H1 (cell line): ENCODE measurements at regions not wholly inside any gene's neighbourhood (a gene's known extent, or its start where the extent isn't known, plus 50 kb on each side); places are given as distances from the start of the nearest gene placed in this dataset.

Experiments
- CTCF ChIA-PET: fragments of 300-600 bp; sonication (Branson Sonifier 250); formaldehyde crosslinking; loops from one replicate; lab custom pipeline; 2021; ENCODE audit not compliant: partially characterized antibody; lab: Charles Lee
- POLR2A ChIA-PET: fragments of 300-600 bp; sonication (Branson Sonifier 250); formaldehyde crosslinking; loops from one replicate; lab custom pipeline; 2021; ENCODE audit warnings: inconsistent platforms; ENCODE audit not compliant: partially characterized antibody; lab: Charles Lee
- DNase-seq, 2 experiments: peaks; one replicate each; pipeline versions ENCODE4 v3.0.0 to v3.0.0-alpha.2; 2010 to 2022; ENCODE audit warnings: low spot score in 2 of 2, low read depth in 1 of 2, mixed read lengths in 1 of 2
- FAIRE-seq: peaks from 2 replicates; lab custom pipeline; 2011; peaks lifted over from hg19 to GRCh38; lab: Jason Lieb, UNC
- H2AFZ ChIP-seq: 2 replicates; pipeline ENCODE4 v1.8.1; 2012; ENCODE audit warnings: low read length, inconsistent platforms
- H2AK5ac ChIP-seq: 2 replicates; pipeline ENCODE4 v1.6.1; 2013; ENCODE audit warnings: low read depth, low read length
- H2BK120ac ChIP-seq: replicated peaks from 2 replicates; pipeline ENCODE3; 2013; ENCODE audit warnings: low read depth, low read length, inconsistent platforms
- H2BK12ac ChIP-seq: 2 replicates; pipeline ENCODE4 v1.6.1; 2013; ENCODE audit warnings: low read depth, low read length
- H2BK15ac ChIP-seq: 2 replicates; pipeline ENCODE4 v1.6.1; 2013; ENCODE audit warnings: low read length
- H2BK20ac ChIP-seq: 2 replicates; pipeline ENCODE4 v1.6.1; 2013; ENCODE audit warnings: low read length
- H2BK5ac ChIP-seq: 2 replicates; pipeline ENCODE4 v1.6.1; 2013; ENCODE audit warnings: low read depth, low read length
- H3K14ac ChIP-seq: 2 replicates; pipeline ENCODE4 v1.6.1; 2013; ENCODE audit warnings: inconsistent platforms; ENCODE audit not compliant: insufficient read length
- H3K18ac ChIP-seq: 2 replicates; pipeline ENCODE4 v1.6.1; 2013; ENCODE audit warnings: low read length; ENCODE audit errors: extremely low read depth
- H3K23ac ChIP-seq: 2 replicates; pipeline ENCODE4 v1.6.1; 2013; ENCODE audit warnings: inconsistent platforms; ENCODE audit not compliant: insufficient read length
- H3K23me2 ChIP-seq: 2 replicates; pipeline ENCODE4 v1.6.1; 2013; ENCODE audit warnings: low read depth, low read length
- H3K27ac ChIP-seq: 2 replicates; pipeline ENCODE4 v1.6.1; 2011; ENCODE audit warnings: low read depth, low read length, inconsistent platforms
- H3K27me3 ChIP-seq, 4 experiments: replicated peaks in 1 of 4; 1 replicate in 1 of 4; 2 replicates in 3 of 4; pipeline versions ENCODE4 v1.6.1 to v1.8.1; 2011 to 2013; ENCODE audit warnings: low read length in 3 of 4, mild to moderate bottlenecking in 3 of 4, inconsistent platforms in 2 of 4, mixed read lengths in 2 of 4, moderate library complexity in 1 of 4; ENCODE audit not compliant: control insufficient read depth in 3 of 4, insufficient read depth in 3 of 4; ENCODE audit errors: extremely low read depth in 1 of 4
- H3K36me3 ChIP-seq, 4 experiments: 2 replicates each; pipeline versions ENCODE4 v1.6.1 to v1.8.1; 2011 to 2013; ENCODE audit warnings: mild to moderate bottlenecking in 4 of 4, low read length in 3 of 4, moderate library complexity in 2 of 4, control low read depth in 1 of 4, inconsistent platforms in 1 of 4; ENCODE audit not compliant: insufficient read depth in 4 of 4, control insufficient read depth in 2 of 4
- H3K4ac ChIP-seq: replicated peaks from 2 replicates; pipeline ENCODE3; 2013; ENCODE audit warnings: low read length, low read depth, mixed read lengths, inconsistent platforms; ENCODE audit not compliant: insufficient read length
- H3K4me1 ChIP-seq, 4 experiments: replicated peaks in 1 of 4; 1 replicate in 1 of 4; 2 replicates in 3 of 4; pipeline versions ENCODE4 v1.6.1 to v1.8.1; 2011 to 2013; ENCODE audit warnings: low read length in 3 of 4, inconsistent platforms in 2 of 4, mixed read lengths in 1 of 4; ENCODE audit not compliant: insufficient read depth in 4 of 4, control insufficient read depth in 3 of 4
- H3K4me2 ChIP-seq, 2 experiments: 2 replicates each; pipeline versions ENCODE4 v1.6.1 to v1.8.1; 2011 to 2013; ENCODE audit warnings: low read depth in 2 of 2, low read length in 2 of 2, control low read depth in 1 of 2, inconsistent platforms in 1 of 2, mild to moderate bottlenecking in 1 of 2; ENCODE audit not compliant: insufficient read depth in 1 of 2
- H3K4me3 ChIP-seq, 4 experiments: fragments of 200-600, 300-600 bp in 1 of 4; sonication (generic), shearing (Covaris generic), sonication (Bioruptor Twin) in 1 of 4; 2 replicates each; pipeline versions ENCODE4 v1.5.1 to v1.8.1; 2011 to 2016; ENCODE audit warnings: low read length in 4 of 4, low read depth in 3 of 4, control low read depth in 2 of 4, inconsistent platforms in 2 of 4, mild to moderate bottlenecking in 2 of 4, mixed read lengths in 1 of 4, moderate library complexity in 1 of 4; ENCODE audit not compliant: insufficient read depth in 2 of 4; ENCODE audit errors: extremely low read depth in 1 of 4
- H3K56ac ChIP-seq: replicated peaks from 2 replicates; pipeline ENCODE3; 2013; ENCODE audit warnings: low read depth, mild to moderate bottlenecking, mixed read lengths, low read length, inconsistent platforms; ENCODE audit not compliant: insufficient read length
- H3K79me1 ChIP-seq: 2 replicates; pipeline ENCODE4 v1.6.1; 2013; ENCODE audit warnings: low read depth, low read length, control low read depth
- H3K79me2 ChIP-seq, 2 experiments: 2 replicates each; pipeline versions ENCODE4 v1.6.1 to v1.8.1; 2012 to 2013; ENCODE audit warnings: low read length in 2 of 2, mild to moderate bottlenecking in 2 of 2, inconsistent platforms in 1 of 2; ENCODE audit not compliant: insufficient read depth in 2 of 2, control insufficient read depth in 1 of 2
- H3K9ac ChIP-seq, 4 experiments: replicated peaks in 1 of 4; 1 replicate in 1 of 4; 2 replicates in 3 of 4; pipeline versions ENCODE4 v1.6.1 to v1.8.1; 2011 to 2013; ENCODE audit warnings: low read depth in 3 of 4, low read length in 3 of 4, control low read depth in 2 of 4, mild to moderate bottlenecking in 2 of 4, moderate library complexity in 2 of 4, inconsistent platforms in 1 of 4; ENCODE audit errors: extremely low read depth in 1 of 4
- H3K9me3 ChIP-seq, 2 experiments: 2 replicates each; pipeline versions ENCODE4 v1.6.1 to v1.8.1; 2012 to 2013; ENCODE audit warnings: mild to moderate bottlenecking in 2 of 2, moderate library complexity in 2 of 2, control low read depth in 1 of 2, inconsistent platforms in 1 of 2, low read depth in 1 of 2, low read length in 1 of 2, mixed read lengths in 1 of 2; ENCODE audit not compliant: insufficient read depth in 2 of 2
- H4K20me1 ChIP-seq, 2 experiments: replicated peaks in 1 of 2; 2 replicates each; pipeline versions ENCODE3 to v1.8.1; 2011 to 2013; ENCODE audit warnings: inconsistent platforms in 2 of 2, low read length in 2 of 2, mild to moderate bottlenecking in 1 of 2; ENCODE audit not compliant: insufficient read depth in 2 of 2, control insufficient read depth in 1 of 2
- H4K5ac ChIP-seq: 2 replicates; pipeline ENCODE4 v1.6.1; 2013; ENCODE audit warnings: low read length, low read depth, mixed read lengths, inconsistent platforms; ENCODE audit not compliant: insufficient read length
- H4K8ac ChIP-seq: 2 replicates; pipeline ENCODE4 v1.8.0; 2013; ENCODE audit warnings: mild to moderate bottlenecking, moderate library complexity, low read length, inconsistent platforms; ENCODE audit not compliant: insufficient read depth; ENCODE audit errors: extremely low read depth
- H4K91ac ChIP-seq: replicated peaks from 2 replicates; pipeline ENCODE3; 2013; ENCODE audit warnings: low read length, mixed read lengths, inconsistent platforms; ENCODE audit not compliant: insufficient read length
- ASH2L ChIP-seq: fragments of 200-600, 300-600 bp; sonication (generic); IDR thresholded peaks from one replicate; pipeline ENCODE4 v1.7.1; 2017; ENCODE audit warnings: low read length
- BACH1 ChIP-seq: IDR thresholded peaks from 2 replicates; pipeline ENCODE4 v1.6.1; 2012; ENCODE audit warnings: low read length, improper control_type of control experiment
- BRCA1 ChIP-seq: IDR thresholded peaks from 2 replicates; pipeline ENCODE4 v1.6.1; 2012; ENCODE audit warnings: low read depth, low read length, improper control_type of control experiment
- CHD1 ChIP-seq: IDR thresholded peaks from 2 replicates; pipeline ENCODE4 v1.6.1; 2012; ENCODE audit warnings: low read depth, low read length, improper control_type of control experiment
- EP300 ChIP-seq, 2 experiments: IDR thresholded peaks; 1 replicate in 1 of 2; 2 replicates in 1 of 2; pipeline ENCODE4 v1.6.1; 2011 to 2012; ENCODE audit warnings: low read depth in 2 of 2, low read length in 2 of 2, mild to moderate bottlenecking in 2 of 2, borderline replicate concordance in 1 of 2, inconsistent platforms in 1 of 2, moderate library complexity in 1 of 2
- GABPA ChIP-seq: IDR thresholded peaks from 2 replicates; pipeline ENCODE4 v1.6.1; 2011; ENCODE audit warnings: mild to moderate bottlenecking, low read length, moderate library complexity, borderline replicate concordance; ENCODE audit not compliant: insufficient read depth
- KDM1A ChIP-seq: fragments of 200-600, 300-600 bp; sonication (generic); IDR thresholded peaks from 2 replicates; pipeline ENCODE4 v1.7.1; 2016; ENCODE audit warnings: mild to moderate bottlenecking, low read length, borderline replicate concordance
- KDM4A ChIP-seq: IDR thresholded peaks from one replicate; pipeline ENCODE4 v1.7.1; 2012; ENCODE audit warnings: low read depth, mild to moderate bottlenecking, moderate library complexity, low read length, inconsistent platforms; ENCODE audit not compliant: severe bottlenecking
- KDM5A ChIP-seq: fragments of 200-600 bp; IDR thresholded peaks from 2 replicates; pipeline ENCODE4 v1.7.1; 2012; ENCODE audit warnings: mild to moderate bottlenecking, low read length, inconsistent platforms, mixed read lengths
- NANOG ChIP-seq: IDR thresholded peaks from 2 replicates; pipeline ENCODE4 v1.6.1; 2011; ENCODE audit warnings: low read length, low read depth, mild to moderate bottlenecking, inconsistent platforms; ENCODE audit not compliant: insufficient read depth, poor library complexity, severe bottlenecking
- RFX5 ChIP-seq: IDR thresholded peaks from 2 replicates; pipeline ENCODE4 v1.6.1; 2011; ENCODE audit warnings: low read depth, low read length, improper control_type of control experiment, borderline replicate concordance
- SIX5 ChIP-seq: IDR thresholded peaks from 2 replicates; pipeline ENCODE4 v1.6.1; 2011; ENCODE audit warnings: mild to moderate bottlenecking, low read depth, low read length
- SRF ChIP-seq: IDR thresholded peaks from 2 replicates; pipeline ENCODE4 v1.6.1; 2011; ENCODE audit warnings: mild to moderate bottlenecking, low read depth, low read length, moderate library complexity
- TAF7 ChIP-seq: optimal IDR thresholded peaks from 2 replicates; pipeline ENCODE3; 2011; ENCODE audit warnings: low read depth, mild to moderate bottlenecking, inconsistent platforms, low read length, moderate library complexity, borderline replicate concordance
- ZNF274 ChIP-seq: IDR thresholded peaks from 2 replicates; pipeline ENCODE4 v1.7.0; 2012; ENCODE audit warnings: low read length, borderline replicate concordance; ENCODE audit errors: extremely low read depth
- WGBS, 2 experiments: shearing (Covaris generic) in 1 of 2; methylation state at CpG; one replicate each; pipeline versions ENCODE4 v1.1.6 to v1.1.7; 2013 to 2015; ENCODE audit warnings: low lambda C conversion rate in 2 of 2, mixed read lengths in 2 of 2, inconsistent platforms in 1 of 2, low coverage in 1 of 2, missing lambda C conversion rate in 1 of 2; ENCODE audit not compliant: insufficient replicate concordance in 2 of 2, insufficient coverage in 1 of 2, insufficient read length in 1 of 2; ENCODE audit errors: extremely low coverage in 1 of 2, missing lambda C conversion rate in 1 of 2; 5-methylcytosine and 5-hydroxymethylcytosine counted together

GRCh38 chr19:27887946-27888345 is 1325.0 kb downstream of the UQCRFS1 start:
- Histone ChIP-seq H3K9me3 (peaks cover 84 to 85% of the 10 kb centered on the region in 2 experiments), H2BK5ac (no peak overlapping the region), H3K79me1 (no peaks in the 10 kb centered on the region), H2BK12ac (no peak overlapping the region), H3K4me3 (no peak overlapping the region), H3K18ac (no peak overlapping the region), H2AFZ (no peak overlapping the region), H3K23ac (no peak overlapping the region), H3K27me3 (no peaks in the 10 kb centered on the region), H3K56ac (no peak overlapping the region), H4K8ac (no peak overlapping the region), H2BK20ac (no peak overlapping the region), H4K20me1 (no peaks in the 10 kb centered on the region), H4K91ac (no peak overlapping the region), H3K4me1 (no peaks in the 10 kb centered on the region), H3K9ac (no peak overlapping the region), H2BK15ac (no peak overlapping the region), H4K5ac (no peak overlapping the region), H2AK5ac (no peak overlapping the region), H2BK120ac (no peak overlapping the region), H3K36me3 (no peaks in the 10 kb centered on the region), H3K23me2 (no peaks in the 10 kb centered on the region), H3K14ac (no peak overlapping the region), H3K79me2 (no peaks in the 10 kb centered on the region), H3K27ac (no peak overlapping the region), H3K4ac (no peak overlapping the region), H3K4me2 (no peak overlapping the region)
- no peak for TF ChIP-seq GABPA
- TF ChIP-seq KDM4A, result no peak
- no peak for TF ChIP-seq CHD1
- TF ChIP-seq ASH2L, result no peak
- TF ChIP-seq EP300 (IDR thresholded peaks at IDR 0.05; ENCODE audit: borderline replicate concordance in 1 of 2, low read depth in 2 of 2, low read length in 2 of 2), result no peak
- no peak for TF ChIP-seq ZNF274
- TF ChIP-seq SRF, result no peak
- TF ChIP-seq KDM1A, result no peak
- no peak for TF ChIP-seq BACH1
- no peak for TF ChIP-seq TAF7
- TF ChIP-seq BRCA1, result no peak
- TF ChIP-seq RFX5, result no peak
- TF ChIP-seq KDM5A, result no peak
- TF ChIP-seq NANOG, result no peak
- no peak for TF ChIP-seq SIX5
- FAIRE-seq (no peak), DNase-seq (no peak)
- CTCF ChIA-PET, result no interaction called here
- WGBS, 2 experiments, result 66% methylated on average over 2 of the region's 2 CpGs; no CpG with 5 or more reads in 1 of the 2 experiments
- POLR2A ChIA-PET, result no interaction called here
